Esophagus muscularis mucosa (tissue), 3 donors: ENCODE measurements at regions not wholly inside any gene's neighbourhood (a gene's known extent, or its start where the extent isn't known, plus 50 kb on each side); places are given as distances from the start of the nearest gene placed in this dataset.

Source experiments
- CTCF ChIP-seq, 3 experiments: fragments of 200-600 bp in 2 of 3; fragments of 450-650 bp in 1 of 3; sonication (generic) in 2 of 3; IDR thresholded peaks; one replicate each; pipeline ENCODE4 v1.5.1; 2017 to 2019; ENCODE audit warnings: antibody characterized with exemption in 3 of 3, mild to moderate bottlenecking in 2 of 3, moderate library complexity in 1 of 3
- POLR2A ChIP-seq: fragments of 450-650 bp; IDR thresholded peaks from one replicate; pipeline ENCODE4 v1.6.1; 2017; ENCODE audit warnings: antibody characterized with exemption, moderate library complexity, mild to moderate bottlenecking, low read depth

- TF ChIP-seq CTCF (IDR thresholded peaks at IDR 0.05) (no peak), POLR2A (no peak)
These were observed 73.2 kb upstream of the GATA5 start for GRCh38 chr20:62549029-62549428.
